ENCODE measurements at regions not wholly inside any gene's neighbourhood (a gene's known extent, or its start where the extent isn't known, plus 50 kb on each side); places are given as distances from the start of the nearest gene placed in this dataset.

GRCh38 chr10:8181496-8182157 is 127.1 kb downstream of the GATA3 start:
- TF ChIP-seq EZH2 (IDR thresholded peaks at IDR 0.05) (no peak), POLR2AphosphoS5 (IDR thresholded peaks at IDR 0.05; ENCODE audit: low read depth, low read length) (no peak), CTCF (IDR thresholded peaks at IDR 0.05 in 2 of 3, conservative IDR thresholded peaks at IDR 0.05 in 1 of 3; ENCODE audit: borderline replicate concordance in 1 of 3, insufficient read depth in 1 of 3, low read depth in 2 of 3, low read length in 2 of 3) (no peak), ZFX (IDR thresholded peaks at IDR 0.05) (no peak), REST (IDR thresholded peaks at IDR 0.05; ENCODE audit: low read depth) (no peak)

Measured in HCT116 (cell line).